A549 (cell line): ENCODE measurements at regions not wholly inside any gene's neighbourhood (a gene's known extent, or its start where the extent isn't known, plus 50 kb on each side); places are given as distances from the start of the nearest gene placed in this dataset.
"Not testable (repeated sequence)": the region's sequence is repeated elsewhere in the genome, so short reads cannot be mapped to it uniquely, and the experiment has no call there.

Source experiments
- KDM1A ChIP-seq: fragments of 200-600 bp; sonication (generic); IDR thresholded peaks from 2 replicates; pipeline ENCODE4 v1.6.1; 2016; ENCODE audit warnings: low read depth, mild to moderate bottlenecking
- POLR2A ChIP-seq: IDR thresholded peaks from 2 replicates; pipeline ENCODE4 v1.6.1; 2012; ENCODE audit warnings: mild to moderate bottlenecking, low read length

DNA sequence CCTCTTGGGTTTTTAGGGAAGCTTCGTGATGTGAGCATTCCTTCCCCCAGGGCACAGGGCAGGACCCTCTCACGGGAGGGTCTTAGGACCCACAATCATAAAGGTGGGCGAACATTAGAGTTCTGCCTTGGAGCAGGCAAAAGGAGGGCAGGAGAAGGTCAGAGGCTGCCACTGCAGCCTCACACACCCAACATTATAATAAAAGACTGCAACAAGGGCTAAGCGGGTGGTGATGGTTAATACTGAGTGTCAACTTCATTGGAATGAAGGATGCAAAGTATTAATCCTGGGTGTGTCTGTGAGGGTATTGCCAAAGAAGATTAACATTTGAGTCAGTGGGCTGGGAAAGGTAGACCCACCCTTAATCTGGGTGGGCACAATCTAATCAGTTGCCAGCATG, 206.6 kb upstream of the C2CD4B start:
- not testable (repeated sequence) for TF ChIP-seq KDM1A, POLR2A
